Midbrain (tissue), 1 donor: ENCODE measurements at regions not wholly inside any gene's neighbourhood (a gene's known extent, or its start where the extent isn't known, plus 50 kb on each side); places are given as distances from the start of the nearest gene placed in this dataset.

ENCODE experiments used
- DNase-seq: peaks from one replicate; lab custom pipeline; 2025; lab: John Stamatoyannopoulos, UW

- DNase-seq = peak; percentile 27
Observed at GRCh38 chr4:11765849-11766453, 337.3 kb upstream of the HS3ST1 start.

GRCh38 chr4:11748164-11748872 lies 319.6 kb upstream of the HS3ST1 start:
- DNase-seq = peak; percentile 3

- DNase-seq = no peak
Observed at GRCh38 chr4:11746734-11747133, 318.0 kb upstream of the HS3ST1 start.

- no peak for DNase-seq
Observed at GRCh38 chr4:11743976-11744375, 315.3 kb upstream of the HS3ST1 start.

- DNase-seq = no peak
Observed at GRCh38 chr4:11743236-11743635, 314.5 kb upstream of the HS3ST1 start.

GRCh38 chr4:11741190-11741652 lies 312.5 kb upstream of the HS3ST1 start:
- DNase-seq = no peak

- DNase-seq = no peak
Observed at GRCh38 chr4:11739992-11740391, 311.3 kb upstream of the HS3ST1 start.

GRCh38 chr4:11736978-11737377 lies 308.3 kb upstream of the HS3ST1 start:
- DNase-seq = no peak

- no peak for DNase-seq
Observed at GRCh38 chr4:11735651-11736050, 307.0 kb upstream of the HS3ST1 start.

- no peak for DNase-seq
Observed at GRCh38 chr4:11732155-11732554, 303.5 kb upstream of the HS3ST1 start.

- no peak for DNase-seq
Observed at GRCh38 chr4:11730545-11730944, 301.9 kb upstream of the HS3ST1 start.

- DNase-seq = no peak
Observed at GRCh38 chr4:11729548-11729947, 300.9 kb upstream of the HS3ST1 start.

GRCh38 chr4:11727903-11728564 lies 299.3 kb upstream of the HS3ST1 start:
- no peak for DNase-seq

GRCh38 chr4:11724731-11725130 lies 296.0 kb upstream of the HS3ST1 start:
- DNase-seq = no peak

- DNase-seq = no peak
Observed at GRCh38 chr4:11722223-11722622, 293.5 kb upstream of the HS3ST1 start.

- DNase-seq = peak; percentile 13
Observed at GRCh38 chr4:11720292-11720691, 291.6 kb upstream of the HS3ST1 start.

GRCh38 chr4:11719879-11720278 lies 291.2 kb upstream of the HS3ST1 start:
- no peak for DNase-seq

- no peak for DNase-seq
Observed at GRCh38 chr4:11715753-11716521, 287.2 kb upstream of the HS3ST1 start.

GRCh38 chr4:11710453-11711093 lies 281.9 kb upstream of the HS3ST1 start:
- no peak for DNase-seq

GRCh38 chr4:11704186-11704830 lies 275.6 kb upstream of the HS3ST1 start:
- no peak for DNase-seq

GRCh38 chr4:11702886-11703557 lies 274.3 kb upstream of the HS3ST1 start:
- no peak for DNase-seq
